ENCODE measurements at regions not wholly inside any gene's neighbourhood (a gene's known extent, or its start where the extent isn't known, plus 50 kb on each side); places are given as distances from the start of the nearest gene placed in this dataset.

DNA sequence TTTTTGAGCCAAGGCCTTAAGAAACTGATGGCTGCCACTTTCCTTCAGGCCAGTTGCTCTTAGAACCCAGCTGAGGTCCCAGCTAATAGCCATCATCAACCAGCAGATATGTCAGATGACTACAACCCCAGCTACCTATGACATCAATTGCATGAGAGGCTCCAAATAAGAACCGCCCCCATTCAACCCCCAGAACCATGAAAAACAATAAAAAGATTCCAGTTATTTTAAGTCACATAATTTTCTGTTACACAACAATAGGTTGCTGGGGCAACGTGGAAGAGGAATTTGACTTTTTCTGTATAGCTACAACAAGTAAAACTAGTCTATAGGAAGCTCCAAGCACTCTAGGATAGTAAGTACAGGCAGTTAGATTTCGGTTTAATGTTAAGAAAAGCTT, 216.3 kb upstream of the MTNR1B start:
- no peak for DNase-seq
- intact Hi-C loops (cut with DNase I; ENCODE audit: low total_unique reads) (no loop called here), in situ Hi-C loops (cut with MboI; ENCODE audit: low pct_ligation_motif_present in 1 of 4, low pct_unique_long_range_greater_than_20kb in 1 of 4, low sequenced_read_pairs in 3 of 4) (no loop called here)
- H3K4me1 ChIP-seq = no peaks in the 10 kb centered on the region
- H3K36me3 ChIP-seq = no peaks in the 10 kb centered on the region
- TF ChIP-seq POLR2AphosphoS5 (IDR thresholded peaks at IDR 0.05) = no peak
- no peak for TF ChIP-seq POLR2A (IDR thresholded peaks at IDR 0.05)
- no peak for TF ChIP-seq EP300 (IDR thresholded peaks at IDR 0.05; ENCODE audit: low read depth)
- TF ChIP-seq CTCF (IDR thresholded peaks at IDR 0.05) = no peak
- WGBS, 2 donors (ENCODE audit: low coverage in 1 of 2) = 82% methylated on average over 2 to 3 of the region's 3 CpGs
- H3K4me3 ChIP-seq = no peak overlapping the region
- no peak overlapping the region for H3K27ac ChIP-seq
- H3K9me3 ChIP-seq = no peaks in the 10 kb centered on the region
- no peaks in the 10 kb centered on the region for H3K27me3 ChIP-seq

- Histone ChIP-seq H3K27me3 (no peaks in the 10 kb centered on the region), H3K4me1 (no peaks in the 10 kb centered on the region), H3K36me3 (no peaks in the 10 kb centered on the region), H3K9me3 (no peaks in the 10 kb centered on the region), H3K4me3 (no peak overlapping the region), H3K27ac (no peak overlapping the region)
- no peak for DNase-seq
- intact Hi-C loops (cut with DNase I; ENCODE audit: low total_unique reads) = no loop called here
- in situ Hi-C loops (cut with MboI; ENCODE audit: low pct_ligation_motif_present in 1 of 4, low pct_unique_long_range_greater_than_20kb in 1 of 4, low sequenced_read_pairs in 3 of 4) = no loop called here
- no peak for TF ChIP-seq POLR2AphosphoS5 (IDR thresholded peaks at IDR 0.05)
- 82 to 98% methylated on average over 2 of the region's 2 CpGs for WGBS, 2 donors (ENCODE audit: low coverage in 1 of 2)
Measured at GRCh38 chr11:92758241-92758780, 211.1 kb upstream of the MTNR1B start.

DNA sequence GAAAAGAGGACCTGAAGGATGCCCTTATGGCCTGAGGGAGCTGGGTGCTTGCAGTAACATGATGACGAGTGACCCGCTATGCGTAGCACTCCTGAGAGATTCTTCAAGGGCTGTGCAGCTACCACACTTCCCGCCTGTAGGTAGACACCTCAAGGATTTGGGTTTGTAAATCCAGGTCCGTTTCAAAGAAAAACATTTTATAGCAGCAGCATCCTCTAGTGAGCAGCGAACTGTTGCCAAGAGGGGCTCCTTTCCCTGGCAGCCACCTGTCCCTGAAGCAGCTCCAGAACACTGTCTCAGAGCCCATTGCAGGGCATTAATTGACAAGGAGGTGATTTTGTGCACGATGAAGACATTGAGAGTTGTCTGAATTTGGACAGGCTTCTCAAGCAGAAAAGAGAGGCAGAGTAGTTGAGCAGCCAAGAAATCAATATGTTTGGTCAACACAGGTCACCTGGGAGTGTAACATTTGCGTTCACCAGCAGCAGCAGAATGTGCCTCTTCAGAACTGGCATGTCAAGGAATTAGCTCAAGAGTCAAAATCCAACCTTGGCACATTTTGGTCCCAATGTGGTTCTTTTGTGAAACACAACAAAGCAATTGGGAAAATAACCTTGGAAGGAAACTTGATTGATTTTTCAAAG, 209.8 kb upstream of the MTNR1B start:
- DNase-seq = no peak
- TF ChIP-seq POLR2AphosphoS5 (IDR thresholded peaks at IDR 0.05) (no peak), CTCF (IDR thresholded peaks at IDR 0.05) (no peak), EP300 (IDR thresholded peaks at IDR 0.05; ENCODE audit: low read depth) (no peak), POLR2A (IDR thresholded peaks at IDR 0.05) (no peak)
- no peaks in the 10 kb centered on the region for H3K4me1 ChIP-seq
- no peaks in the 10 kb centered on the region for H3K36me3 ChIP-seq
- no peaks in the 10 kb centered on the region for H3K9me3 ChIP-seq
- intact Hi-C loops (cut with DNase I; ENCODE audit: low total_unique reads) (no loop called here), in situ Hi-C loops (cut with MboI; ENCODE audit: low pct_ligation_motif_present in 1 of 4, low pct_unique_long_range_greater_than_20kb in 1 of 4, low sequenced_read_pairs in 3 of 4) (no loop called here)
- H3K4me3 ChIP-seq = no peak overlapping the region
- no peak overlapping the region for H3K27ac ChIP-seq
- WGBS, 2 donors (ENCODE audit: low coverage in 1 of 2) = 76% methylated on average over 8 of the region's 8 CpGs; no CpG with 5 or more reads in 1 of the 2 donors
- H3K27me3 ChIP-seq = no peaks in the 10 kb centered on the region

GRCh38 chr11:92762121-92762540, 207.3 kb upstream of the MTNR1B start:
- in situ Hi-C loops (cut with MboI; ENCODE audit: low pct_ligation_motif_present in 1 of 4, low pct_unique_long_range_greater_than_20kb in 1 of 4, low sequenced_read_pairs in 3 of 4) = no loop called here
- no peaks in the 10 kb centered on the region for H3K9me3 ChIP-seq
- WGBS, 2 donors (ENCODE audit: low coverage in 1 of 2) = 44 to 62% methylated on average over 3 of the region's 3 CpGs
- no peak for TF ChIP-seq CTCF (IDR thresholded peaks at IDR 0.05)
- TF ChIP-seq POLR2A (IDR thresholded peaks at IDR 0.05) = no peak
- no peak for TF ChIP-seq EP300 (IDR thresholded peaks at IDR 0.05; ENCODE audit: low read depth)
- TF ChIP-seq POLR2AphosphoS5 (IDR thresholded peaks at IDR 0.05) = no peak
- peaks cover 0 to 10% (median 0%) of the 10 kb centered on the region in 4 donors for H3K4me1 ChIP-seq
- DNase-seq = no peak
- H3K4me3 ChIP-seq = no peak overlapping the region
- no peaks in the 10 kb centered on the region for H3K36me3 ChIP-seq
- intact Hi-C loops (cut with DNase I; ENCODE audit: low total_unique reads) = no loop called here
- H3K27me3 ChIP-seq = no peaks in the 10 kb centered on the region
- no peak overlapping the region for H3K27ac ChIP-seq

DNA sequence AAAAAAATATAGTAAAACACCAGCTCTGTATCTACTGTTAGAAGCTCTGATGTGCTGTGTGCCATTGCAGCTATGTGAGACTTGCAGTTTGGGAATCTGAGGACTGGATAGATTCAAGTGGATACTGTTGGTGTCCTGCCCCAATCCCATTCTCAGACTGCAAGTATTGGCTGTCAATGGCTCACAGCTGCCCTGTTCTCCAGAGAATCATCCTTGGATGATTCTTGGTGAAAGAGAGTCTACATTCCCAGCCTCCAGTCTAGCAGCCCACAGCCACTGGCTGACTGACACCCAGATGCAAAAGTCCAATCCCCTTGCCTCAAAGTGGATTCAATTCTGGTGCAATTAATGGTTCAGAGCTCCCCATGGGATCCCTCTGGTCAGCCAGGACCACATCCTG, 206.1 kb upstream of the MTNR1B start:
- H3K27ac ChIP-seq = no peak overlapping the region
- intact Hi-C loops (cut with DNase I; ENCODE audit: low total_unique reads) = no loop called here
- in situ Hi-C loops (cut with MboI; ENCODE audit: low pct_ligation_motif_present in 1 of 4, low pct_unique_long_range_greater_than_20kb in 1 of 4, low sequenced_read_pairs in 3 of 4) = no loop called here

More for the DNA sequence above, 206.1 kb upstream of the MTNR1B start:
- Histone ChIP-seq H3K4me1 (peaks cover 0 to 10% (median 0%) of the 10 kb centered on the region in 4 donors), H3K4me3 (no peak overlapping the region), H3K36me3 (no peaks in the 10 kb centered on the region), H3K27me3 (no peaks in the 10 kb centered on the region), H3K9me3 (no peaks in the 10 kb centered on the region)
- TF ChIP-seq POLR2AphosphoS5 (IDR thresholded peaks at IDR 0.05) (no peak), CTCF (IDR thresholded peaks at IDR 0.05) (no peak), EP300 (IDR thresholded peaks at IDR 0.05; ENCODE audit: low read depth) (no peak), POLR2A (IDR thresholded peaks at IDR 0.05) (no peak)
- no peak for DNase-seq

Measured in transverse colon (tissue), 4 donors.